HUDEP-2 (cell line): ENCODE measurements at regions not wholly inside any gene's neighbourhood (a gene's known extent, or its start where the extent isn't known, plus 50 kb on each side); places are given as distances from the start of the nearest gene placed in this dataset.
"Not testable (repeated sequence)": the region's sequence is repeated elsewhere in the genome, so short reads cannot be mapped to it uniquely, and the experiment has no call there.

Experiments used
- DNase-seq, 76 experiments: peaks; one replicate each; lab custom pipeline; 2025; ENCODE audit not compliant: unreplicated experiment in 76 of 76; lab: John Stamatoyannopoulos, UW

GRCh38 chr15:36039996-36040572, 494.1 kb upstream of the DPH6 start:
- DNase-seq, result no peak

- DNase-seq, result not testable (repeated sequence)
These were observed 501.2 kb upstream of the DPH6 start for GRCh38 chr15:36047018-36047716.

- DNase-seq, result no peak
These were observed 504.9 kb upstream of the DPH6 start for GRCh38 chr15:36050899-36051298.

- DNase-seq, result peak in 10 of 76 experiments; percentile 1 to 34 (median 13)
These were observed 506.7 kb upstream of the DPH6 start for GRCh38 chr15:36052641-36053040.

- DNase-seq, result no peak
These were observed 507.8 kb upstream of the DPH6 start for GRCh38 chr15:36053746-36054145.

GRCh38 chr15:36059596-36059995, 513.6 kb upstream of the DPH6 start:
- DNase-seq, result no peak

GRCh38 chr15:36062357-36062756, 516.4 kb upstream of the DPH6 start:
- no peak for DNase-seq

GRCh38 chr15:36066757-36067156, 512.7 kb upstream of the CDIN1 start:
- DNase-seq, result no peak

- DNase-seq, result no peak
These were observed 511.7 kb upstream of the CDIN1 start for GRCh38 chr15:36067483-36068274.

GRCh38 chr15:36075333-36075732, 504.1 kb upstream of the CDIN1 start:
- no peak for DNase-seq

- no peak for DNase-seq
These were observed 500.4 kb upstream of the CDIN1 start for GRCh38 chr15:36079021-36079420.

GRCh38 chr15:36080759-36081158, 498.7 kb upstream of the CDIN1 start:
- no peak for DNase-seq

GRCh38 chr15:36090286-36090946, 489.0 kb upstream of the CDIN1 start:
- no peak for DNase-seq

- DNase-seq, result no peak
These were observed 472.6 kb upstream of the CDIN1 start for GRCh38 chr15:36106640-36107335.

- DNase-seq, result no peak
These were observed 470.9 kb upstream of the CDIN1 start for GRCh38 chr15:36108541-36108940.

- no peak for DNase-seq
These were observed 469.3 kb upstream of the CDIN1 start for GRCh38 chr15:36109943-36110658.

GRCh38 chr15:36110659-36110993, 468.8 kb upstream of the CDIN1 start:
- DNase-seq, result no peak

GRCh38 chr15:36117296-36117787, 462.1 kb upstream of the CDIN1 start:
- no peak for DNase-seq

- no peak for DNase-seq
These were observed 453.2 kb upstream of the CDIN1 start for GRCh38 chr15:36126194-36126593.
